Liver (tissue), 8 donors: ENCODE measurements at regions not wholly inside any gene's neighbourhood (a gene's known extent, or its start where the extent isn't known, plus 50 kb on each side); places are given as distances from the start of the nearest gene placed in this dataset.

Source experiments
- DNase-seq: peaks from one replicate; pipeline ENCODE4 v3.0.0-alpha.2; 2017; ENCODE audit warnings: low spot score
- H3K27ac ChIP-seq, 2 donors: one replicate each; pipeline ENCODE4 v1.7.0; 2013; ENCODE audit warnings: inconsistent platforms in 2 of 2, low read length in 2 of 2, control low read depth in 1 of 2, low read depth in 1 of 2, mild to moderate bottlenecking in 1 of 2
- H3K27me3 ChIP-seq, 4 donors: one replicate each; pipeline versions ENCODE4 v1.6.1 to v1.7.0; 2013; ENCODE audit warnings: low read length in 3 of 4, inconsistent platforms in 1 of 4, mild to moderate bottlenecking in 1 of 4, moderate library complexity in 1 of 4; ENCODE audit not compliant: control insufficient read depth in 4 of 4, insufficient read depth in 4 of 4
- H3K36me3 ChIP-seq, 4 donors: one replicate each; pipeline versions ENCODE4 v1.6.1 to v1.7.0; 2013; ENCODE audit warnings: low read length in 3 of 4, mild to moderate bottlenecking in 3 of 4, low read depth in 1 of 4, moderate library complexity in 1 of 4; ENCODE audit not compliant: control insufficient read depth in 4 of 4, insufficient read depth in 3 of 4
- H3K4me1 ChIP-seq, 4 donors: one replicate each; pipeline versions ENCODE4 v1.6.1 to v1.7.0; 2013; ENCODE audit warnings: low read length in 3 of 4, mild to moderate bottlenecking in 3 of 4, moderate library complexity in 1 of 4; ENCODE audit not compliant: control insufficient read depth in 4 of 4, insufficient read depth in 4 of 4
- H3K4me3 ChIP-seq, 3 donors: one replicate each; pipeline versions ENCODE4 v1.6.1 to v1.7.0; 2013; ENCODE audit warnings: low read length in 3 of 3, control low read depth in 1 of 3, low read depth in 1 of 3, mild to moderate bottlenecking in 1 of 3
- H3K9ac ChIP-seq, 2 donors: one replicate each; pipeline ENCODE4 v1.7.0; 2013; ENCODE audit warnings: low read length in 2 of 2, mild to moderate bottlenecking in 2 of 2, moderate library complexity in 2 of 2, control low read depth in 1 of 2, low read depth in 1 of 2
- H3K9me3 ChIP-seq, 4 donors: one replicate each; pipeline versions ENCODE4 v1.6.1 to v1.7.0; 2013; ENCODE audit warnings: low read length in 3 of 4; ENCODE audit not compliant: control insufficient read depth in 4 of 4
- EGR1 ChIP-seq, 2 donors: IDR thresholded peaks; 2 replicates each; pipeline ENCODE4 v1.6.1; 2016 to 2018; ENCODE audit warnings: antibody characterized with exemption in 2 of 2, low read depth in 2 of 2
- FOXA2 ChIP-seq: IDR thresholded peaks from 2 replicates; pipeline ENCODE4 v1.6.1; 2016; ENCODE audit warnings: antibody characterized with exemption
- HNF4G ChIP-seq: IDR thresholded peaks from 2 replicates; pipeline ENCODE4 v1.6.1; 2016; ENCODE audit warnings: antibody characterized with exemption
- JUND ChIP-seq, 2 donors: IDR thresholded peaks; 2 replicates each; pipeline ENCODE4 v1.6.1; 2016; ENCODE audit warnings: antibody characterized with exemption in 2 of 2
- NR2F2 ChIP-seq: IDR thresholded peaks from 2 replicates; pipeline ENCODE4 v1.6.1; 2016; ENCODE audit warnings: antibody characterized with exemption
- RAD21 ChIP-seq, 2 donors: IDR thresholded peaks; 2 replicates each; pipeline ENCODE4 v1.6.1; 2016; ENCODE audit warnings: antibody characterized with exemption in 2 of 2, mild to moderate bottlenecking in 2 of 2
- RXRA ChIP-seq, 2 donors: IDR thresholded peaks; 2 replicates each; pipeline ENCODE4 v1.6.1; 2017 to 2018; ENCODE audit warnings: antibody characterized with exemption in 2 of 2, mild to moderate bottlenecking in 1 of 2
- SP1 ChIP-seq: IDR thresholded peaks from 2 replicates; pipeline ENCODE4 v1.6.1; 2018; ENCODE audit warnings: antibody characterized with exemption, mild to moderate bottlenecking
- TAF1 ChIP-seq: conservative IDR thresholded peaks from 2 replicates; pipeline ENCODE4 v1.6.1; 2016; ENCODE audit warnings: antibody characterized with exemption, mild to moderate bottlenecking
- YY1 ChIP-seq: IDR thresholded peaks from 2 replicates; pipeline ENCODE4 v1.6.1; 2016; ENCODE audit warnings: antibody characterized with exemption, mild to moderate bottlenecking
- WGBS: extraction: QIAGEN DNeasy Blood & Tissue Kit; methylation state at CpG from one replicate; pipeline ENCODE4 v1.1.7; 2013; 5-methylcytosine and 5-hydroxymethylcytosine counted together
- TF ChIP-seq, protein P1 (sequence below): fragments of 150-350 bp; IDR thresholded peaks from 2 replicates; pipeline ENCODE4 v1.5.1; 2017; ENCODE audit warnings: improper control_type of control experiment, low read depth, low read length; ENCODE audit not compliant: missing input control
- TF ChIP-seq, protein P2 (sequence below): IDR thresholded peaks from 2 replicates; pipeline ENCODE4 v1.6.1; 2016; ENCODE audit warnings: antibody characterized with exemption
- TF ChIP-seq, protein P3 (sequence below): IDR thresholded peaks from 2 replicates; pipeline ENCODE4 v1.6.1; 2016; ENCODE audit warnings: antibody characterized with exemption
- TF ChIP-seq, protein P4 (sequence below): IDR thresholded peaks from 2 replicates; pipeline ENCODE4 v1.6.1; 2016; ENCODE audit warnings: antibody characterized with exemption
- donor health status: healthy.
- donor health status: healthy.
- donor health status: healthy.
- donor health status: healthy.
- donor health status: healthy.

DNA sequence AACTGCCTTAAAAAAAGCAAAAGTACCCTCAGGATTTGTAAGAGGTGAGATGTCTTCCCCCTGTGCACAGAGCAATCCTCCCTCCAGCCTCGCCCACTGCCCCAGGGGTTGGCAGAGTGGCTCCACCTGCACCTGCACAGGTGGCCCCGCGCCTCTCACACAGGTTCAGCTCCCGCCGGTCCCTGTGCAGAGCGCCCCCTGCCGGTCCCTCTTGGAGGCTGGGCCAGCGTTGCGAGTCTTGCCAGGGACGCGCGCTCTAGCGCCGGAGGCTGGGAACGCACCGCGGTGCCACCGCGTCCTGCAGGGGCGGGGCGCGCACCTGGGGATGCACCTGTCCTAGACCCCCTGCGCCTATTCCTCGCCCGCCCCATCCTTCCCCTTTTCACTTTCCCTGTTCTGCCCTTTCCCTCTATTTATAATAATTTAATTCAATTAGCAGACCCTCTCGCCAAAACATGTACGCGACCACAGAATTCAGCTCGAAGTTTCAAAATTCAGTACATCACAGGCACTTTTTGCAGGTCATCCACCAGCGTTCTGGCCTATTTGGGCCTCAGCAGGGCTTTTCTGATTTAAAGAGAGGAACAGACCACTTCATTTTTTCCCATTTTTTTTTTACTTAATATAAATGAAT is 618.6 kb downstream of the AACS start:
- Histone ChIP-seq H3K36me3 (no peaks in the 10 kb centered on the region), H3K9me3 (no peaks in the 10 kb centered on the region), H3K9ac (no peak overlapping the region), H3K27ac (no peak overlapping the region), H3K27me3 (peaks cover 0 to 6% (median under 1%) of the 10 kb centered on the region in 4 donors), H3K4me1 (no peaks in the 10 kb centered on the region), H3K4me3 (no peak overlapping the region)
- TF ChIP-seq, protein P1, sequence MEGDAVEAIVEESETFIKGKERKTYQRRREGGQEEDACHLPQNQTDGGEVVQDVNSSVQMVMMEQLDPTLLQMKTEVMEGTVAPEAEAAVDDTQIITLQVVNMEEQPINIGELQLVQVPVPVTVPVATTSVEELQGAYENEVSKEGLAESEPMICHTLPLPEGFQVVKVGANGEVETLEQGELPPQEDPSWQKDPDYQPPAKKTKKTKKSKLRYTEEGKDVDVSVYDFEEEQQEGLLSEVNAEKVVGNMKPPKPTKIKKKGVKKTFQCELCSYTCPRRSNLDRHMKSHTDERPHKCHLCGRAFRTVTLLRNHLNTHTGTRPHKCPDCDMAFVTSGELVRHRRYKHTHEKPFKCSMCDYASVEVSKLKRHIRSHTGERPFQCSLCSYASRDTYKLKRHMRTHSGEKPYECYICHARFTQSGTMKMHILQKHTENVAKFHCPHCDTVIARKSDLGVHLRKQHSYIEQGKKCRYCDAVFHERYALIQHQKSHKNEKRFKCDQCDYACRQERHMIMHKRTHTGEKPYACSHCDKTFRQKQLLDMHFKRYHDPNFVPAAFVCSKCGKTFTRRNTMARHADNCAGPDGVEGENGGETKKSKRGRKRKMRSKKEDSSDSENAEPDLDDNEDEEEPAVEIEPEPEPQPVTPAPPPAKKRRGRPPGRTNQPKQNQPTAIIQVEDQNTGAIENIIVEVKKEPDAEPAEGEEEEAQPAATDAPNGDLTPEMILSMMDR: peak; percentile 92
- TF ChIP-seq, protein P2, sequence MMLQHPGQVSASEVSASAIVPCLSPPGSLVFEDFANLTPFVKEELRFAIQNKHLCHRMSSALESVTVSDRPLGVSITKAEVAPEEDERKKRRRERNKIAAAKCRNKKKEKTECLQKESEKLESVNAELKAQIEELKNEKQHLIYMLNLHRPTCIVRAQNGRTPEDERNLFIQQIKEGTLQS: no peak
- TF ChIP-seq RAD21 (IDR thresholded peaks at IDR 0.05): peak; percentile 84 to 96
- DNase-seq: peak; percentile 57
- 11% methylated on average over 30 of the region's 30 CpGs for WGBS

DNA sequence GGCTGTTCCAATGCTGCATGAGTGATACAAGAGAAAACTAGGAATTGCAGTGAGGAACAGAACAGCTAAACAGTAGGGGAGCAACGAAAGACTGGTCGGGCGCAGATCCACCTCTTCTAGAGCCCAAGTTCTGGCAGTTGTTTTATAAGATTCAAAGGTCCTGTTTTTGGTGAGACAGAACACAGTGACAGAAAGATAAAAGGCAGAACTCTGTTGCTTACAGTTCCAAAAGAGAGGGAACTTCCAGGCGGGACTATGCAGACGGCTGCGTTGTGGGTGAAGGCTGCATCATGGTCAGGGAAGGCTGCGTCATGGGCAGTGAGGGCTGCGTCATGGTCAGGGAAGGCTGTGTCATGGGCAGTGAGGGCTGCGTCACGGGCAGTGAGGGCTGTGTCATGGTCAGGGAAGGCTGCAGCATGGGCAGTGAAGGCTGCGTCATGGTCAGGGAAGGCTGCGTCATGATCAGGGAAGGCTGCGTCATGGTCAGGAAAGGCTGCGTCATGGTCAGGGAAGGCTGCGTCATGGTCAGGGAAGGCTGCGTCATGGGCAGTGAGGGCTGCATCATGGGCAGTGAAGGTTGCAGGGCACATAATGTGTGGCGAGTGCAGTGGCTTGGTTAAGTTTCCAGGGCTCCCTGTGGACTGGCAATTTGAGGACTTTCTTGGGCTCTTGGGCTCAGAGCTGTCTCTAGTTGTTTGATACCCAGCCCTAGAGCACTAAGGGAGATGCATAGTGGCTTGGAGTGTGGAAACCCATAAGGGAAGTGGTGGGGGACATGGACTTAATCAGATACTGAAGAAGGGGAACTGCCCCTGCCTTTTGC is 619.9 kb downstream of the AACS start:
- Histone ChIP-seq H3K27ac (no peak overlapping the region), H3K9me3 (no peaks in the 10 kb centered on the region), H3K4me3 (no peak overlapping the region), H3K9ac (no peak overlapping the region), H3K36me3 (no peaks in the 10 kb centered on the region), H3K4me1 (no peaks in the 10 kb centered on the region), H3K27me3 (peaks cover 0 to 9% (median under 1%) of the 10 kb centered on the region in 4 donors)
- 77% methylated on average over 17 of the region's 17 CpGs for WGBS
- DNase-seq: no peak
- TF ChIP-seq, protein P2: no peak
- TF ChIP-seq FOXA2: no peak
- no peak for TF ChIP-seq EGR1 (IDR thresholded peaks at IDR 0.05; ENCODE audit: low read depth in 2 of 2)
- TF ChIP-seq, protein P3, sequence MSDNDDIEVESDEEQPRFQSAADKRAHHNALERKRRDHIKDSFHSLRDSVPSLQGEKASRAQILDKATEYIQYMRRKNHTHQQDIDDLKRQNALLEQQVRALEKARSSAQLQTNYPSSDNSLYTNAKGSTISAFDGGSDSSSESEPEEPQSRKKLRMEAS: no peak
- TF ChIP-seq YY1: no peak
- TF ChIP-seq, protein P4, sequence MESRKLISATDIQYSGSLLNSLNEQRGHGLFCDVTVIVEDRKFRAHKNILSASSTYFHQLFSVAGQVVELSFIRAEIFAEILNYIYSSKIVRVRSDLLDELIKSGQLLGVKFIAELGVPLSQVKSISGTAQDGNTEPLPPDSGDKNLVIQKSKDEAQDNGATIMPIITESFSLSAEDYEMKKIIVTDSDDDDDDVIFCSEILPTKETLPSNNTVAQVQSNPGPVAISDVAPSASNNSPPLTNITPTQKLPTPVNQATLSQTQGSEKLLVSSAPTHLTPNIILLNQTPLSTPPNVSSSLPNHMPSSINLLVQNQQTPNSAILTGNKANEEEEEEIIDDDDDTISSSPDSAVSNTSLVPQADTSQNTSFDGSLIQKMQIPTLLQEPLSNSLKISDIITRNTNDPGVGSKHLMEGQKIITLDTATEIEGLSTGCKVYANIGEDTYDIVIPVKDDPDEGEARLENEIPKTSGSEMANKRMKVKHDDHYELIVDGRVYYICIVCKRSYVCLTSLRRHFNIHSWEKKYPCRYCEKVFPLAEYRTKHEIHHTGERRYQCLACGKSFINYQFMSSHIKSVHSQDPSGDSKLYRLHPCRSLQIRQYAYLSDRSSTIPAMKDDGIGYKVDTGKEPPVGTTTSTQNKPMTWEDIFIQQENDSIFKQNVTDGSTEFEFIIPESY: no peak
- no peak for TF ChIP-seq HNF4G
- no peak for TF ChIP-seq JUND (IDR thresholded peaks at IDR 0.05)
- TF ChIP-seq RAD21 (IDR thresholded peaks at IDR 0.05): no peak
- TF ChIP-seq RXRA (IDR thresholded peaks at IDR 0.05): no peak
- TF ChIP-seq, protein P1: no peak
- TF ChIP-seq SP1: no peak
- TF ChIP-seq NR2F2: no peak
- TF ChIP-seq TAF1: no peak
